ENCODE measurements at regions not wholly inside any gene's neighbourhood (a gene's known extent, or its start where the extent isn't known, plus 50 kb on each side); places are given as distances from the start of the nearest gene placed in this dataset.

GRCh38 chr1:83058327-83058726 is 940.6 kb downstream of the TTLL7 start:
- POLR2A ChIA-PET (ENCODE audit: unreplicated experiment): no interaction called here
- H3K4ac ChIP-seq (ENCODE audit: low read depth, low read length): no peak overlapping the region

More at GRCh38 chr1:83058327-83058726, 940.6 kb downstream of the TTLL7 start:
- no peak overlapping the region for H3K18ac ChIP-seq (ENCODE audit: low read depth, low read length)
- H3K9ac ChIP-seq (ENCODE audit: low read depth, low read length): no peak overlapping the region
- intact Hi-C loops (cut with micrococcal nuclease) (no loop called here), in situ Hi-C loops (cut with MboI; ENCODE audit: low sequenced_read_pairs) (no loop called here), dilution Hi-C loops (cut with HindIII; ENCODE audit: low sequenced_read_pairs, unreplicated experiment) (no loop called here)
- H3K9me3 ChIP-seq (ENCODE audit: control insufficient read depth, insufficient read depth, low read length): 0 out of 2 replicates have a peak, but pooled peaks cover 1% of the 10 kb centered on the region
- H3K27ac ChIP-seq (ENCODE audit: insufficient read depth, low read length): no peak overlapping the region
- no TSS peak for BruUV-seq (replicated peaks)
- no peak overlapping the region for H2AK9ac ChIP-seq (replicated peaks; ENCODE audit: low read depth, low read length, poor library complexity)
- H4K8ac ChIP-seq (ENCODE audit: low read depth in 2 of 2, low read length in 2 of 2): no peak overlapping the region
- no peak overlapping the region for H2BK20ac ChIP-seq (ENCODE audit: low read depth, low read length)
- H2BK120ac ChIP-seq (ENCODE audit: low read depth, low read length): no peak overlapping the region
- no peak overlapping the region for H3K4me2 ChIP-seq (ENCODE audit: low read depth, low read length)
- no peak overlapping the region for H4K5ac ChIP-seq (ENCODE audit: low read depth, low read length)
- H4K91ac ChIP-seq (ENCODE audit: insufficient read depth, low read depth, low read length): no peak overlapping the region
- H3K4me3 ChIP-seq (ENCODE audit: insufficient read depth, low read depth, low read length): no peak overlapping the region
- no peak overlapping the region for H2AFZ ChIP-seq (replicated peaks; ENCODE audit: low read length, poor library complexity)
- H3K36me3 ChIP-seq (ENCODE audit: control insufficient read depth, insufficient read depth, low read length): no peaks in the 10 kb centered on the region
- CTCF ChIA-PET: no interaction called here
- DNase-seq (no peak), ATAC-seq (ENCODE audit: low read depth) (no peak)
- H2AK5ac ChIP-seq (ENCODE audit: low read depth, low read length): no peak overlapping the region
- H2BK5ac ChIP-seq (ENCODE audit: low read depth, low read length, poor library complexity, severe bottlenecking): no peak overlapping the region
- no peak overlapping the region for H3K14ac ChIP-seq (replicated peaks; ENCODE audit: low read depth, low read length)
- H3K27me3 ChIP-seq (ENCODE audit: control insufficient read depth, insufficient read depth, low read length): no peaks in the 10 kb centered on the region
- no peak overlapping the region for H2BK15ac ChIP-seq (ENCODE audit: low read depth, low read length)
- TF ChIP-seq MAFK (IDR thresholded peaks at IDR 0.05; ENCODE audit: low read depth, low read length): no peak
- TF ChIP-seq BHLHE40 (IDR thresholded peaks at IDR 0.05; ENCODE audit: low read depth, low read length): no peak
- TF ChIP-seq USF2 (IDR thresholded peaks at IDR 0.05; ENCODE audit: low read depth, low read length): no peak
- TF ChIP-seq SMC3 (IDR thresholded peaks at IDR 0.05; ENCODE audit: low read depth, low read length): no peak
- TF ChIP-seq RFX5 (IDR thresholded peaks at IDR 0.05; ENCODE audit: low read depth, low read length): no peak
- TF ChIP-seq RCOR1 (IDR thresholded peaks at IDR 0.05; ENCODE audit: insufficient replicate concordance, low read length): no peak
- TF ChIP-seq ELK1 (IDR thresholded peaks at IDR 0.05; ENCODE audit: borderline replicate concordance, low read depth, low read length): no peak
- no peak for TF ChIP-seq CHD1 (IDR thresholded peaks at IDR 0.05; ENCODE audit: low read depth, low read length)
- no peak for TF ChIP-seq MXI1 (IDR thresholded peaks at IDR 0.05; ENCODE audit: borderline replicate concordance, low read depth, low read length)
- TF ChIP-seq FOS (IDR thresholded peaks at IDR 0.05; ENCODE audit: low read depth, low read length): no peak
- TF ChIP-seq RAD21 (IDR thresholded peaks at IDR 0.05; ENCODE audit: low read length): no peak
- TF ChIP-seq MAZ (IDR thresholded peaks at IDR 0.05; ENCODE audit: borderline replicate concordance, low read depth, low read length): no peak
- no peak for TF ChIP-seq CEBPB (IDR thresholded peaks at IDR 0.05; ENCODE audit: low read depth, low read length)
- no peak for TF ChIP-seq CTCF (conservative IDR thresholded peaks at IDR 0.05; ENCODE audit: low read depth, low read length)
- H3K4me1 ChIP-seq (ENCODE audit: control insufficient read depth, insufficient read depth, low read length): no peaks in the 10 kb centered on the region
- H3K56ac ChIP-seq (ENCODE audit: extremely low read depth, insufficient read depth, low read length): no peak overlapping the region
- no peaks in the 10 kb centered on the region for H4K20me1 ChIP-seq (ENCODE audit: insufficient read depth, low read length)
- H3K23ac ChIP-seq (ENCODE audit: low read depth, low read length): no peak overlapping the region
- no peaks in the 10 kb centered on the region for H3K79me1 ChIP-seq (ENCODE audit: low read depth in 1 of 2, low read length in 2 of 2)
- no peaks in the 10 kb centered on the region for H3K9me1 ChIP-seq (ENCODE audit: insufficient read depth, low read length)
